ENCODE measurements at regions not wholly inside any gene's neighbourhood (a gene's known extent, or its start where the extent isn't known, plus 50 kb on each side); places are given as distances from the start of the nearest gene placed in this dataset.

DNA sequence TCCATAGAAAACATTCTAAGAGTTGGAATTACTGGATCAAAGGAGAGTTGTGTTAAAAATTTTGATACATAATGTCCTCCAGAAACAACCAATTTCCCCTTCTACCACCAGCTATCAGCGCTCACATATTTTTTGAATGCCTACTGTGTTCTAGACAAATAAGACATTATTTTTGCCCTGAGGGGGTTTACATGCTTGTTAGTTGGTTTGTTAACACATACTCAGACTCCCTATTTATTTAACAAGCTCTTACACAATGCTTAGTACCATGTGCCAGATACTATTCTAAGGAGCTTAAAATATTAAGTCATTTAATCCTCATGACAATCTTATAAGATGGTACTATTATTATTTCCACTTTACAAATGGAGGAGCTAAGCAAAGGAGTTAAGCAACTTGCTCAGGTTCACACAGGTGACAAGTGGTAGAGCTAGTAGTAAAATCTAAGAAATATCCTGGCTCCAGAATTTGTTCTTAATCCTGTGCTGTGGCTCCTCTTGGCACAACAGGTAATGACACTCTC is 194.2 kb downstream of the UTP18 start:
- no peak for TF ChIP-seq POLR2A (IDR thresholded peaks at IDR 0.05; ENCODE audit: low read length)
- no peak for TF ChIP-seq GATA1 (IDR thresholded peaks at IDR 0.05; ENCODE audit: low read depth, low read length)
